Activated CD4-positive, alpha-beta T cell treated with anti-CD3 and anti-CD28 coated beads, Interleukin-2, amount 50 U/mL, for 48 hours (primary cell): ENCODE measurements at regions not wholly inside any gene's neighbourhood (a gene's known extent, or its start where the extent isn't known, plus 50 kb on each side); places are given as distances from the start of the nearest gene placed in this dataset.
"Not testable (repeated sequence)": the region's sequence is repeated elsewhere in the genome, so short reads cannot be mapped to it uniquely, and the experiment has no call there.

Source experiments
- DNase-seq, 2 experiments: peaks; one replicate each; pipeline ENCODE4 v3.0.0-alpha.2; 2020

DNA sequence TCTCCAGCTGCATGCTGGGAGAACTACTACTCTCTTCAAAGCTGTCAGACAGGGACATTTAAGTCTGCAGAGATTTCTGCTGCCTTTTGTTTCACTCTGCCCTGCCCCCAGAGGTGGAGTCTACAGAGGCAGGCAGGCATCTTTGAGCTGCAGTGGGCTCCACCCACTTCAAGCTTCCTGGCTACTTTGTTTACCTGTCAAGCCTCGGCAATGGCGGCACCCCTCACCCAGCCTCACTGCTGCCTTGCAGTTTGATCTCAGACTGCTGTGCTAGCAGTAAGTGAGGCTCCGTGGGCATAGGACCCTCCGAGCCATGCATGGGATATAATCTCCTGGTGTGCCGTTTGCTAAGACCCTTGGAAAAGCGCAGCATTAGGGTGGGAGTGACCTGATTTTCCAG lies 61.7 kb downstream of the DMRTA1 start:
- DNase-seq: not testable (repeated sequence)

DNA sequence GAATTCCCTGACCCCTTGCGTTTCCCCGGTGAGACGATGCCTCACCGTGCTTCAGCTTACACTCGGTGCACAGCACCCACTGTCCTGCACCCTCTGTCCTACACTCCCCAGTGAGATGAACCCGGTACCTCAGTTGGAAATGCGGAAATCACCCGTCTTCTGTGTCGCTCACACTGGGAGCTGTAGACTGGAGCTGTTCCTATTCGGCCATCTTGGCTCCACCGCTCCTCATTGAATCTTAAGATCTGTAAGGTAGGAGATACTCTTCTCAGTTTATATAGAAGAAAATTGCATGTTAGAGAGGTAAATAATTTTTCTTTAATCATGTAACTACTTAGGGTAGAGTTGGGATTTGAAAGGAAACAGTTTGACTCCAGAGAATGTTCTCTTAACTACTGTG lies 62.2 kb downstream of the DMRTA1 start:
- DNase-seq: no peak

DNA sequence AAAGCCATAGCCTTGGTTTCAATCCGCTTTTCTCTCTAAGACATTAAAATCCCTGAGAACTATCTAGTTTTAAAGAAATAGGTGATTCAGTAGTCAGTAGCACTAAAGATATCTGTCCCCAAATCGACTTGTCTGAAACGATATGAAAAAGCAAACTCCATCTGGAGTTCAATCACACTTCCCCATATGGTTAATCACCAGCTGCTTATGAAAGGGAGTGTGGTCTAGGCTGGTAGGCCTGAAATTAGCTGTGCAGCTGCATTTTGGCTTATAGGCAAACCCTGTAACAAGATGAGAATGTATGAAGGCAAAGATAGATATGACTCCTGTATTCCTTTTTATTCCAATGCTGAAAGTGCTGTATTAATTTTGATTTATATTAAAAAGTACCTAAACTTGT lies 65.9 kb downstream of the DMRTA1 start:
- no peak for DNase-seq

GRCh38 chr9:22514871-22515270 lies 68.2 kb downstream of the DMRTA1 start:
- DNase-seq: no peak

DNA sequence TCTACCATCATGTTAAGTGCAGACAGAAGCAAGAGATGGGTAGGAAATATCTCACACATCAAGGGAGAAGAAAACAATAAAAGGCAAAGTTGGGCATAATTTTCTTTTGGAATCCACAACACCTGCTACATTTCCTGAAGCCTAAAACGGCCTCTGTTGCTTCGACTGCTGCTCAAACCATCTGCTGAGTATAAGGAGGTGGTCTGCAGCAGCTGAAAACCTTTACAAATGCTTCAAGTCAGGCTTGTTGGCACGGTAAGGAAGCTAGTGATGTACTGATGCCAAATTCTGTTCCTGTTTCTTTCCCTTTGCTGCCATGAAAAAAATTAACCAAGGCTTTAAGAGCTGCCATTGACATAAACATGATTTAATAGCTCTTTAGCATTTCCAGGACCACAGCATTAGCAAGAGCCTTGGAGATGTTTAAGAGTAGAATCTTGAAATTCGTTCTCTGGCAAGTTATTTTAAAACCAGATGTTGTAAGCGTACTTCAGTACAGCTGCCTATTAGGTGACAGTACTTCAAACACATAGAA lies 75.6 kb downstream of the DMRTA1 start:
- DNase-seq: no peak

DNA sequence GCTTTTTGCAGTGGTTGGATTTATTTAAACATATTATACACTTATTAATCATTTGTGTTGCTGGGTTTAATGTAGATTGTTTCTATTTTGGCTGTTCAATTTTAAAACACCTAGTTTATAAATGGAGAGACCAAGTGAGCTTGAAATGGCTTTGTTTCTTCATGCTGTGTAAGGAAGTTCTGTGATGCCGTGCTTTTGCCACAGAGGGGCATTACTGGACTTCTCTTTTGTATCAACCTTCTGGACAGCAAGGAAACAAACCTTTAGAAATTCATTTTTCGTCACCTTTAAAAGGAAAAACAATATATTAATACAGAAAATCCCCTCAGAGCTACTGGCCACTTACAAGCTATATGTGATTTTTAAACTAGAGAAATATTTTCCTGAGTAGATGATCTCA lies 81.9 kb downstream of the DMRTA1 start:
- DNase-seq: no peak

GRCh38 chr9:22529426-22530199 lies 83.0 kb downstream of the DMRTA1 start:
- no peak for DNase-seq

DNA sequence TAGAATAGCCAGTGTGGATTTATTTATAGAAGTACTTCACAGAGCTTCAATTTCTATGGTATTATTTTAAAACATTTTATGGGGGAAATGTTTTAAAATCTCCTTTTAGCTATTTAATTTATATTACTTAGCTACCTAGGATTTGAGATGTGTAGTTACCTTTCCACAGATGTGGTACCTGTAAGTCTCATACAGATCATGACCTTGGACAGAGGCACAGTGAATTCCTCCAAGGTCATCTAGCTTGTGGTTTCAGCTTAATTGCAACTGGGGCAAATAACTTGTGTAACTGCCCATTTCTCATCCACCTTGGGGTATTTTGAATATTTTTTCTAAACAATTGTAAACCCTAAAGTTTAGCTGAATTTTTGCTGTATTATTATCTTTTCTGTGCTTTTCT lies 89.2 kb downstream of the DMRTA1 start:
- no peak for DNase-seq

- no peak for DNase-seq
These were observed 91.1 kb downstream of the DMRTA1 start for GRCh38 chr9:22537721-22538120.

- DNase-seq: no peak
These were observed 102.0 kb downstream of the DMRTA1 start for GRCh38 chr9:22548625-22549024.

DNA sequence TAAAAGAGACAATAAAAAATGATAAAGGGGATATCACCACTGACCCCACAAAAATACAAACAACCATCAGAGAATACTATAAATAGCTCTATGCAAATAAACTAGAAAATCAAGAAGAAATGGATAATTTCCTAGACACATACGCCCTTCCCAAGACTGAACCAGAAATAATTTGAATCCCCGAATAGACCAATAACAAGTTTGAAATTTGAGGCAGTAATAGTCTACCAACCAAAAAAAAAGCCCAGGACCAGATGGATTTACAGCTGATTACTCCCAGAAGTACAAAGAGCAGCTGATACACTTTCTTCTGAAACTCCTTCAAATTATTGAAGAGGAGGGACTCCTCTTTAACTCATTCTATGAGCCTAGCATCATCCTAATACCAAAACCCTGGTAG lies 128.1 kb downstream of the DMRTA1 start:
- DNase-seq: no peak

DNA sequence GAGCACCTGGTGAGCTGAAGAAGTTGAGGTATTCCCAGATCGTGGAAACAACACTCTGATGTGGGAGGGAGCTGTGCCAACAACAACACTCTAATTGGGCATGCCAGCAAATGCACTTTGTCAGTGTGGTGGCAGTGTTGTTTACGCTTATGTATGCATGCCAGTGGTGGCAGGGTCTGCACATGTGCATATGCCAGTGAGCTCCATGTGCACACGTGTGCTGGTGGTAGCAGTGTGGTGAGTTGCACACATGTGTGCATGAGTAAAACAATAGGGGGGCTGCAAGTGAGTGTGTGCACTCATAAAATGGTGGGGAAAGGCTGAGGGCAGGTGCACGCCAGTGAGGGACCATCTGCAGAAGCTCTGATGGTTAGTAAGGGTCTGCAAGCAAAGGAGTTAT lies 134.2 kb downstream of the DMRTA1 start:
- DNase-seq: no peak

DNA sequence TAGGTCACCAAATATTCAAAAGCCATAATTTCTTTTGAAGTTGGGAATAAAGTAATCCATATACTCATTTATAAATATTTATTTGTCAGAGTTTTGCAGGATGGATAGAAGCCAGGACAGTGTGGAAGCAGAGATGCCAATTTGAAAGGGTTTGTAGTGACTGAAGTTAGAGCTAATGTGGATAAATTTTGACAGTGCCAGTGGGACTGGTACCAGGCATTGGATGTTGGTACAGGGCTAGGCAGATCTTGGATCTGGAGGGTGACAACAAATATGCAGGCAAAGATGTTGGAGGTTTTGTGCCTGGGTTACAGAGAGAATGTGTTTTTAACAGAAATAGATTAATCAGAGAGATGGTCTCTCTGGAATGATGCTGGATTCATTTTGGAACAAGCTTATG lies 135.6 kb downstream of the DMRTA1 start:
- DNase-seq: no peak

DNA sequence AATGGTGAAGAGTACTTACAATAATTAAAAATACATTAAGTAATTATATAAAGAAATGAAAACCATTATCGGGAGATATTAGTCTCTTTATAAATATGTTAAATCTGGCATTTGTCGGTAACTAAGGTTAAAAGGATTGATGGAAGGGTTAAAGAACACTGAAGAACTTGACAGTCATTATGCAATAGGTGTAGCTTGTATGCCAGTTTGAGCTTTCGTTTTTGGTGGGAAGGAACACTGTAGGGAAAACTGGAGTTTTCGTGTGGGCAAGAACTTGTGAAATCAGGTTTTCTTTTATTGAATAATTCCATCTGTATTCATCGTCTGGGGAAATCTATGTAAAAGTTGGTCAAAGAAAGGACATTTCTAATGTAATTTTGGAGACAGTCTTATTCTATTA lies 142.3 kb downstream of the DMRTA1 start:
- DNase-seq: no peak

DNA sequence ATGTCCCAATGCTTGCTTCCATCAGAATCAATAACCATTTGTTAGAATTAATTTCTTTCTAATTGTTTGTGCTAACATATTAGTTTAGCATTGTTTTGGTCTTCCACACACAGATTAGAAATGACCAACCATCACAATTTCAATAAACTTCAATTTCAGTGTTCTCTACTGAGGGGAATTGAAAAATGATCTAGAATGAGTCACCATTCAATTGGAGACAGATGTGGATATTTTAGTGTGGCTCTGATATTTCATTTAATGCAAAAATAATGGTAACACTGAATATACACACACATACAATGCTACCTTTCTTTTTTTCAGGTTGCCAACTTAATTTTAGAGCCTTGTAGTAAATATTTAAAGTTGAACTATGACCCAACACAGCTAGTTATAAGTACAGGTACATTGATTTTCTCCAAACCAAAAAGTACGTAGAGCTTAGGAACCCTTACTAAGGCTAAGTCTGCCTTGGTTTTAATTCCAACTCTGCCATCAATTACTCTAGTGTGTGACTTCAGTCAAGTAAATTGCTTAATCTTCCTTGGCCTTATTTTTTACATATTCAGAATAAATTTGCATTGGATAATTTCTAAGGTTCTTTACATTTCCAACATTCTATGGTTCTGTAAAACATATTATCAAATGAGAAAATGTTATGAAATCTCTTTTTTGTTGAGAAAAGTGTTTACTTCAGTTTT lies 143.9 kb downstream of the DMRTA1 start:
- DNase-seq: no peak

DNA sequence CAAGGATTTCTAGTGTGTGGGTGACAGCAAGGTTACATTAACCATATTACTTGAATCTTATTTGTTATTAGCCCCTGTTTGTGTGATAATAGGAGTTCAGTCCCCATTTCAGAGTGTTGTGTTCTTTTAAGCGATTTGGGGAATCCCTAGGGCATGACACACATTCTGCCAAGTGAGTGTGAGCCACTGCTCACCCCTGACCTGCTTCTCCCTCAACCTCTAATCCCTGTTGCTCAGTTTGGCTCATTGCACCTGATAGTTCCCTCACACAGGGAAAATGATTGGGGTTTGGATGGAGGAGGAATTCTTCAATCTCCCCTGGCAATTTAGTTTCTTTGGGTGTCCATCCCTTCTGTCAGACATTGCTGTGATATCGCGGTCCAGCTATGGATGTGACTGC lies 149.2 kb downstream of the DMRTA1 start:
- no peak for DNase-seq

DNA sequence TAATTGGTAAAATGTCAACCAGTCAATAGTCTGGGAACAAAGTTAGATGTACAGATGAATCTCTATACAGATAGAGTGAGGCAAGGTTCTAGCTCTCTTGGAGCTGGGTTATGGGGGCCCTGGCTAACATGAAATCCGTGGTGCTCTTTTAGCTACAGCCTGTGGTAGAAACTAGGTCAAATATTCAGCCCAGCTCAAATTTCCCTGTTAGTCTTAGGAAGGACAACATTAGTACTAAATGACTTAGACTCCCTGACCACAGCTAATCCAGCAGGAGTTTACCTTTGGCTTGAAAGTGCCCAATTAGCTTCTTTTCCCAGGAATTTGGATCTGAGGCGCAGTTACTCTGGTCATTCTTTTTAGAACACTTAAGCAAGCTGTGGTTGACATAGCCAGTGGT lies 170.5 kb downstream of the DMRTA1 start:
- DNase-seq: no peak

DNA sequence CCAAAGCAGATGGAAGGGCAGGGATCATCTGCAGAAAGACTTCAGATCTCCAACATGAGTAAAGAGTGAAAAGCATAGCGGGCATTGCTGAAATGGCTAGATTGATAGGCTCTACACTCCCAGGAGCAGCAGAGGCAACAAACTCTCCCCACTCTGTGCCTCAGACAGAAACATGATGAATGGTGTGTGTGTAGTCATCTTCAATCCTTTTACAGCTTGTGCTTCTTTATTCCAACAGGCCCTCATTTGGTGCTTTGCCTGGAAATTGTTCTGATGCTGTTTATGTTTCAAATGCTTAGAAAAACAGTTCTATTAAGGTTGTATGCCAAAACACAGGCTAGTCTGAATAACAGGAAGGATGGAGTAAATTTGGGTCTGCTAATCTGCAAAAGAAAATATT lies 176.2 kb downstream of the DMRTA1 start:
- no peak for DNase-seq

GRCh38 chr9:22623236-22623635 lies 176.6 kb downstream of the DMRTA1 start:
- DNase-seq: no peak

- no peak for DNase-seq
These were observed 178.9 kb downstream of the DMRTA1 start for GRCh38 chr9:22625540-22625939.

DNA sequence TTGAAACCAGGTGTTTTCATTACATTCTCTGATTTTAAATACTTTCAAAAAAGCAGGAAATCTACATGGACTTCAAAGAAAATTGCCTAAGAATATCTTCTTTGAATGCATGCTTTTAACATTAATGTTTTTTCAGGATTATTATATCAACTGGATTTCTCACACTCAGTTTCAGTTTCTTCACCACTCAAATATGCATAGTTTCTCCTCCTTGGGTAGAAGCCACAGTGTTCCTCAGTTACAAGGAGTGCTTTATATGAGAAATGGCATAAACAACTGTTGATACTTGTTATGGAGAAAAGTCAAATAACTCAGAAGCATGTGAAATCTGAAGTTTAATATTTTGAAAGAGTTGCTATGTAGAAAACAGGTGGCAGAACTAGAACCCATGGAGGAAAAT lies 196.9 kb downstream of the DMRTA1 start:
- no peak for DNase-seq

GRCh38 chr9:22645893-22646292 lies 199.3 kb downstream of the DMRTA1 start:
- no peak for DNase-seq

DNA sequence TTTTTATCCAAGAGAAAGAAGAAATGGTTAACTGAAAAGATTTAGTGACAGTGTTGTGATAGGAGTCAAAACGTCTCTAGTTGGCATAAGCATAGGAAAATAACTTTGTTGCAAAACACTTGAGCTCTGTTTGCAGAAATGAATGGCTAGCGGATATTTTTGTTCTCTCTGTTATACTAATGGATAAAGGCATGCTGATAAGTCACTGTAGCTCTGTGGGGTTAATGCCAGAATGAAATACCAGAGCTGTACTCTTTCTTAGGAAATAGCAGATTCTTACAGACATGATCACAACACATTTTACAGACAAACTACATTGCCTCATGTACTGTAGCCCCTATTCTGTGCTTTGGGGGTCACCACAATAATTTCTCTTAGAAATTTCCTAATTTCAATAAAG lies 202.8 kb downstream of the DMRTA1 start:
- no peak for DNase-seq

DNA sequence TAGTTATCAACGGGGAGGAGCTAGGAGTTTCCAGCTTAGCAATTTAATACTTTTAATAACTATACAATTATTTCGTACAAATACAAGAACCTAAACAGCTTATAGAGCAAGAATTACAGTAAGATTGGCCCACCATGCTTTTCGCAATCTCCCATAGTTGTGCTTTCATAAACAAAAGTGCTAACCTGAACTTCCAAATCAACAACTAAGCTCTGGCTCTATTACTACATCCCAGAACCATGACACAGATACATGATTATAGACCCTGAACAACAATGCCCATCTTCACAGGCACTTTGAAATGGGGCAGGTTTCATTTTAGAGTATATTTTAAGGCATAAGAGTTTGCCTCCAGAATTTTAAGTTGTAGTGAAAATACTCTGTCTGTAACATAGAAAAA lies 203.5 kb downstream of the DMRTA1 start:
- DNase-seq: no peak

DNA sequence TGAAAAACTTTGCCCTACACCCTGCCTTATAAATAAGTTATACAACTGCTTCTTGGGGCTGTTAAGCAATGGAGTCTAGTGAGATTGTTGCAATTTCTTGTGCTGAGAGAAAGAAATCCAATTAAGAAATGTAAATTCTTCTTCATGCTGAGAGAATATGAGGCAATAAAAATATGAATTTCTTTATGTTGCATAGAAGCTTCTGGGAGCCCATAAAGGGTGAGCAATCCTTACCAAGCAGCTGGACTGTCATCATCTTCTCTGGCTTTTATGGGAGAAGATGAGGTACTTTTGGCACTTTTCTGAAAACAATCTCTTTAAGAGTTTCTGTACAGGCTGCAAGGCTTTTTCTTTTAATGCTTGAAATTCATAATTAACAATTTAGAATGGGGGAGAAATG lies 204.3 kb downstream of the DMRTA1 start:
- DNase-seq: no peak
